WTC11 (cell line): ENCODE measurements at regions not wholly inside any gene's neighbourhood (a gene's known extent, or its start where the extent isn't known, plus 50 kb on each side); places are given as distances from the start of the nearest gene placed in this dataset.
"Not testable (repeated sequence)": the region's sequence is repeated elsewhere in the genome, so short reads cannot be mapped to it uniquely, and the experiment has no call there.

ENCODE experiments used
- ATAC-seq: fragments of 200-7000 bp; cut with Tn5 transposase; 2 replicates; pipeline ENCODE4 v1.10.0; 2021; ENCODE audit warnings: mild to moderate bottlenecking, moderate library complexity
- CTCF ChIA-PET: fragments of 300-600 bp; sonication (Branson Sonifier 250); formaldehyde crosslinking; loops from one replicate; lab custom pipeline; 2021; ENCODE audit warnings: antibody characterized with exemption; lab: Charles Lee
- POLR2A ChIA-PET: fragments of 350-600 bp; sonication (Branson Sonifier 250); formaldehyde crosslinking; loops from one replicate; lab custom pipeline; 2021; ENCODE audit warnings: antibody characterized with exemption; lab: Charles Lee
- DNase-seq: peaks from one replicate; pipeline ENCODE4 v3.0.0; 2021; ENCODE audit warnings: low spot score
- H3K27ac Mint-ChIP-seq: 2 replicates; pipeline ENCODE4 v1.8.0; 2021; ENCODE audit warnings: mixed read lengths
- H3K27me3 Mint-ChIP-seq: 2 replicates; pipeline ENCODE4 v1.8.0; 2021; ENCODE audit warnings: low read depth, mild to moderate bottlenecking, moderate library complexity, mixed read lengths
- H3K36me3 Mint-ChIP-seq: 2 replicates; pipeline ENCODE4 v1.8.0; 2021; ENCODE audit warnings: mixed read lengths
- H3K4me1 Mint-ChIP-seq: 2 replicates; pipeline ENCODE4 v1.8.0; 2022; ENCODE audit warnings: mixed read lengths
- H3K4me3 Mint-ChIP-seq: 2 replicates; pipeline ENCODE4 v1.8.0; 2021; ENCODE audit warnings: mild to moderate bottlenecking, moderate library complexity, mixed read lengths
- H3K9me3 Mint-ChIP-seq: 2 replicates; pipeline ENCODE4 v1.8.0; 2021; ENCODE audit warnings: mixed read lengths
- CREB1 ChIP-seq: sonication (generic); formaldehyde crosslinking; IDR thresholded peaks from 2 replicates; pipeline ENCODE4 v1.8.0; 2023; ENCODE audit warnings: mild to moderate bottlenecking, missing genetic modification reagents
- CREM ChIP-seq: sonication (generic); formaldehyde crosslinking; IDR thresholded peaks from 2 replicates; pipeline ENCODE4 v1.8.1; 2022; ENCODE audit warnings: mild to moderate bottlenecking, missing genetic modification reagents, moderate library complexity
- ETV6 ChIP-seq: sonication (generic); formaldehyde crosslinking; IDR thresholded peaks from 2 replicates; pipeline ENCODE4 v1.8.1; 2022; ENCODE audit warnings: mild to moderate bottlenecking, missing genetic modification reagents
- FOXJ3 ChIP-seq: sonication (generic); formaldehyde crosslinking; IDR thresholded peaks from 2 replicates; pipeline ENCODE4 v1.9.0; 2021; ENCODE audit warnings: missing genetic modification reagents, mild to moderate bottlenecking, borderline replicate concordance
- FOXP1 ChIP-seq: sonication (generic); formaldehyde crosslinking; IDR thresholded peaks from 2 replicates; pipeline ENCODE4 v1.8.0; 2022; ENCODE audit warnings: missing genetic modification reagents, mild to moderate bottlenecking, moderate library complexity, borderline replicate concordance
- NFATC4 ChIP-seq: fragments of 250-450 bp; sonication (Bioruptor Pico); IDR thresholded peaks from 2 replicates; pipeline ENCODE4 v1.9.0; 2021; ENCODE audit warnings: mild to moderate bottlenecking
- NR1H2 ChIP-seq: sonication (generic); formaldehyde crosslinking; IDR thresholded peaks from 2 replicates; pipeline ENCODE4 v1.9.0; 2021; ENCODE audit warnings: mild to moderate bottlenecking, moderate library complexity, missing genetic modification reagents
- NR2C2 ChIP-seq: sonication (generic); formaldehyde crosslinking; IDR thresholded peaks from 2 replicates; pipeline ENCODE4 v1.8.0; 2022; ENCODE audit warnings: mild to moderate bottlenecking, missing genetic modification reagents
- RELA ChIP-seq: sonication (generic); formaldehyde crosslinking; IDR thresholded peaks from 2 replicates; pipeline ENCODE4 v1.8.1; 2022; ENCODE audit warnings: missing genetic modification reagents, mild to moderate bottlenecking, borderline replicate concordance
- ZNF138 ChIP-seq: sonication (generic); formaldehyde crosslinking; conservative IDR thresholded peaks from 2 replicates; pipeline ENCODE4 v1.8.1; 2022; ENCODE audit warnings: mild to moderate bottlenecking, moderate library complexity, missing genetic modification reagents
- TF ChIP-seq, protein P1 (sequence below): sonication (generic); formaldehyde crosslinking; IDR thresholded peaks from 2 replicates; pipeline ENCODE4 v1.8.1; 2023; ENCODE audit warnings: mild to moderate bottlenecking, moderate library complexity, missing genetic modification reagents
- TF ChIP-seq, protein P2 (sequence below): sonication (generic); formaldehyde crosslinking; IDR thresholded peaks from 2 replicates; pipeline ENCODE4 v1.8.0; 2022; ENCODE audit warnings: mild to moderate bottlenecking, missing genetic modification reagents
- TF ChIP-seq, protein P3 (sequence below): sonication (generic); formaldehyde crosslinking; conservative IDR thresholded peaks from 2 replicates; pipeline ENCODE4 v1.8.1; 2022; ENCODE audit warnings: mild to moderate bottlenecking, missing genetic modification reagents
- TF ChIP-seq, protein P4 (sequence below): sonication (generic); formaldehyde crosslinking; IDR thresholded peaks from 2 replicates; pipeline ENCODE4 v1.8.1; 2022; ENCODE audit warnings: mild to moderate bottlenecking, moderate library complexity, missing genetic modification reagents
- TF ChIP-seq, protein P5 (sequence below): sonication (generic); formaldehyde crosslinking; IDR thresholded peaks from 2 replicates; pipeline ENCODE4 v1.8.0; 2022; ENCODE audit warnings: mild to moderate bottlenecking, missing genetic modification reagents
- TF ChIP-seq, protein P6 (sequence below): fragments of 250-450 bp; sonication (Bioruptor Pico); conservative IDR thresholded peaks from 2 replicates; pipeline ENCODE4 v1.9.0; 2021; ENCODE audit warnings: mild to moderate bottlenecking
- TF ChIP-seq, protein P7 (sequence below): sonication (generic); formaldehyde crosslinking; IDR thresholded peaks from 2 replicates; pipeline ENCODE4 v1.8.0; 2023; ENCODE audit warnings: mild to moderate bottlenecking, missing genetic modification reagents

DNA sequence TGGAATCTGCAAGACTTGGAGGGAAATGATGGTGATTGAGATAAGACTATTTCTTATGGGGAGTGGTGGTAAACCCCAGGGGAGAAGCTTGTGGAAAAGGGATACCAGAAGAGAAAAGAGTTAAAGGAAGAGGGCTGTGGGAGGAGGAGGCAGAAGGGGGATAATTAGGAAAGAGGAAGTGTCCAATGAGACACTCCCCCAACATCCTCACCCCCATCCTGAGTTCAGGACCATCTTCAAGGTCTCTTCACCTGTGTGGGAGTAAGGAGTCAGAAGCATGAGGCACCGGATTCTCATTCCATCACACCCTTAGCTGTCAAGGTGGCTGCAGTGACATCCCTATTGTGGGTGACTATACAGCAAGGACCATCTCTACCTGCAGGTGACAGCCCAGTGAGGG is 106.6 kb upstream of the POC5 start:
- no peaks in the 10 kb centered on the region for H3K27me3 Mint-ChIP-seq

DNA sequence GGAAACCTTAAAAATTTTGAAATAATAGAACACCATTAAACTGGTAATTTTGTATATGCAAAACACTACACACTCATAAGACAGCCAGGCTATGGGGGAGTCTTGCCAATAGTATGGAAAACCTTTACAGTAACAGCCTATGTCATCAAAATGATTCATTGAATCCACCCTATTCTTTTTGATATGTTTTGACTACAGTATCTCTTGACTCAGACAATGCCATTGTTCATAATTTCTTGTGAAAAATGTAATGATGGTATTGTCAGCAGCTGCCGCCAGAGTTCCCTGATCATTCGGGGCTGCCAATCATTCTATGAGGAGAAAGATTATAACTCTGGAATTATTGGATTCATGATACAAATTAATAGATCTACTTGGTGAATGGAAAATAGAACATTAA is 101.4 kb upstream of the POC5 start:
- Mint-ChIP-seq H3K27ac (no peak overlapping the region), H3K4me1 (no peaks in the 10 kb centered on the region), H3K9me3 (peaks cover 36% of the 10 kb centered on the region), H3K4me3 (no peak overlapping the region), H3K36me3 (no peaks in the 10 kb centered on the region), H3K27me3 (no peaks in the 10 kb centered on the region)
- no peak for ATAC-seq
- ChIA-PET CTCF (no interaction called here), POLR2A (no interaction called here)
- TF ChIP-seq FOXJ3 (CRISPR knock-in tag) (no peak), NR2C2 (no peak), NR1H2 (CRISPR knock-in tag) (no peak), NFATC4 (CRISPR knock-in tag) (no peak)
- TF ChIP-seq, protein P1, sequence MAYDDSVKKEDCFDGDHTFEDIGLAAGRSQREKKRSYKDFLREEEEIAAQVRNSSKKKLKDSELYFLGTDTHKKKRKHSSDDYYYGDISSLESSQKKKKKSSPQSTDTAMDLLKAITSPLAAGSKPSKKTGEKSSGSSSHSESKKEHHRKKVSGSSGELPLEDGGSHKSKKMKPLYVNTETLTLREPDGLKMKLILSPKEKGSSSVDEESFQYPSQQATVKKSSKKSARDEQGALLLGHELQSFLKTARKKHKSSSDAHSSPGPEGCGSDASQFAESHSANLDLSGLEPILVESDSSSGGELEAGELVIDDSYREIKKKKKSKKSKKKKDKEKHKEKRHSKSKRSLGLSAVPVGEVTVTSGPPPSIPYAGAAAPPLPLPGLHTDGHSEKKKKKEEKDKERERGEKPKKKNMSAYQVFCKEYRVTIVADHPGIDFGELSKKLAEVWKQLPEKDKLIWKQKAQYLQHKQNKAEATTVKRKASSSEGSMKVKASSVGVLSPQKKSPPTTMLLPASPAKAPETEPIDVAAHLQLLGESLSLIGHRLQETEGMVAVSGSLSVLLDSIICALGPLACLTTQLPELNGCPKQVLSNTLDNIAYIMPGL (CRISPR knock-in tag) = no peak
- DNase-seq = no peak

More for the DNA sequence above, 106.6 kb upstream of the POC5 start:
- CTCF ChIA-PET = interaction anchor here (1.1 to 1.3 kb wide), 2 partner anchors 19 to 433 kb away, joined by 3 to 4 read pairs; no protein-coding TSS in a partner anchor
- Mint-ChIP-seq H3K36me3 (no peaks in the 10 kb centered on the region), H3K27ac (no peak overlapping the region), H3K4me1 (no peaks in the 10 kb centered on the region), H3K9me3 (peaks cover 13% of the 10 kb centered on the region), H3K4me3 (no peak overlapping the region)
- POLR2A ChIA-PET = no interaction called here
- ATAC-seq (no peak), DNase-seq (no peak)
- TF ChIP-seq, protein P2, sequence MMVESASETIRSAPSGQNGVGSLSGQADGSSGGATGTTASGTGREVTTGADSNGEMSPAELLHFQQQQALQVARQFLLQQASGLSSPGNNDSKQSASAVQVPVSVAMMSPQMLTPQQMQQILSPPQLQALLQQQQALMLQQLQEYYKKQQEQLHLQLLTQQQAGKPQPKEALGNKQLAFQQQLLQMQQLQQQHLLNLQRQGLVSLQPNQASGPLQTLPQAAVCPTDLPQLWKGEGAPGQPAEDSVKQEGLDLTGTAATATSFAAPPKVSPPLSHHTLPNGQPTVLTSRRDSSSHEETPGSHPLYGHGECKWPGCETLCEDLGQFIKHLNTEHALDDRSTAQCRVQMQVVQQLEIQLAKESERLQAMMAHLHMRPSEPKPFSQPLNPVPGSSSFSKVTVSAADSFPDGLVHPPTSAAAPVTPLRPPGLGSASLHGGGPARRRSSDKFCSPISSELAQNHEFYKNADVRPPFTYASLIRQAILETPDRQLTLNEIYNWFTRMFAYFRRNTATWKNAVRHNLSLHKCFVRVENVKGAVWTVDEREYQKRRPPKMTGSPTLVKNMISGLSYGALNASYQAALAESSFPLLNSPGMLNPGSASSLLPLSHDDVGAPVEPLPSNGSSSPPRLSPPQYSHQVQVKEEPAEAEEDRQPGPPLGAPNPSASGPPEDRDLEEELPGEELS (CRISPR knock-in tag) = no peak
- TF ChIP-seq RELA (CRISPR knock-in tag) (no peak), CREB1 (CRISPR knock-in tag) (no peak), ZNF138 (CRISPR knock-in tag) (no peak), NR2C2 (no peak), FOXP1 (CRISPR knock-in tag) (no peak), ETV6 (CRISPR knock-in tag) (no peak), CREM (CRISPR knock-in tag) (no peak)
- TF ChIP-seq, protein P3, sequence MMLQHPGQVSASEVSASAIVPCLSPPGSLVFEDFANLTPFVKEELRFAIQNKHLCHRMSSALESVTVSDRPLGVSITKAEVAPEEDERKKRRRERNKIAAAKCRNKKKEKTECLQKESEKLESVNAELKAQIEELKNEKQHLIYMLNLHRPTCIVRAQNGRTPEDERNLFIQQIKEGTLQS = no peak
- TF ChIP-seq, protein P4, sequence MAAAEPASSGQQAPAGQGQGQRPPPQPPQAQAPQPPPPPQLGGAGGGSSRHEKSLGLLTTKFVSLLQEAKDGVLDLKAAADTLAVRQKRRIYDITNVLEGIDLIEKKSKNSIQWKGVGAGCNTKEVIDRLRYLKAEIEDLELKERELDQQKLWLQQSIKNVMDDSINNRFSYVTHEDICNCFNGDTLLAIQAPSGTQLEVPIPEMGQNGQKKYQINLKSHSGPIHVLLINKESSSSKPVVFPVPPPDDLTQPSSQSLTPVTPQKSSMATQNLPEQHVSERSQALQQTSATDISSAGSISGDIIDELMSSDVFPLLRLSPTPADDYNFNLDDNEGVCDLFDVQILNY (CRISPR knock-in tag) = no peak
- TF ChIP-seq, protein P5, sequence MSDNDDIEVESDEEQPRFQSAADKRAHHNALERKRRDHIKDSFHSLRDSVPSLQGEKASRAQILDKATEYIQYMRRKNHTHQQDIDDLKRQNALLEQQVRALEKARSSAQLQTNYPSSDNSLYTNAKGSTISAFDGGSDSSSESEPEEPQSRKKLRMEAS = no peak
- TF ChIP-seq, protein P6, sequence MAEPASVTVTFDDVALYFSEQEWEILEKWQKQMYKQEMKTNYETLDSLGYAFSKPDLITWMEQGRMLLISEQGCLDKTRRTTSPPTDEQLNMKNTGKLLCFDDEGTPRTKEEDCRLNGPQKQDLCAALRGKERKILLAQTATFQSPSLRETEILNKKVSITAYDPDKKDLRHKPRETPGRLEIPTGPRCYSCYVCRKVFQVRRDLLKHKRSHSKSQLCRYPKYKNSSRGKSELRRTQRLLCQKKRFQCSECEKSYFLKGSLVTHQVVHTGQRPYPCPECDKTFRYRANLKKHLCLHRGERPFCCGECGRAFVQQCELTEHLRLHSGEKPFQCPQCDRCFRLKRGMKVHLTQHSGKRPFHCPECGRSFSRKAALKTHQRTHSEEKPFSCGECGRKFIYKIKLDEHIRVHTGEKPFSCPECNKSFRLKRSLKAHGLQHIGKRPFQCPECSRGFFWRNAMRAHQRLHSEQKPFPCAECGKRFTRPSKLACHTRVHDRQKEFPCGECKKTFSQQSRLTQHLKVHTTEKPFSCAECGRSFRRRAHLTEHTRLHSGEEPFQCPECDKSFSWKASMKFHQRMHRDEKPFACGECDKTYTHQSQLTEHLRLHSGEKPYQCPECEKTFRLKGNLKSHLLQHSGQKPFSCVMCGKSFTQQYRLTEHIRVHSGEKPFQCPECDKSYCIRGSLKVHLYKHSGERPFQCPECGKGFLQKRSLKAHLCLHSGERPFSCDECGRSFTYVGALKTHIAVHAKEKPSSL (CRISPR knock-in tag) = no peak
- TF ChIP-seq, protein P7, sequence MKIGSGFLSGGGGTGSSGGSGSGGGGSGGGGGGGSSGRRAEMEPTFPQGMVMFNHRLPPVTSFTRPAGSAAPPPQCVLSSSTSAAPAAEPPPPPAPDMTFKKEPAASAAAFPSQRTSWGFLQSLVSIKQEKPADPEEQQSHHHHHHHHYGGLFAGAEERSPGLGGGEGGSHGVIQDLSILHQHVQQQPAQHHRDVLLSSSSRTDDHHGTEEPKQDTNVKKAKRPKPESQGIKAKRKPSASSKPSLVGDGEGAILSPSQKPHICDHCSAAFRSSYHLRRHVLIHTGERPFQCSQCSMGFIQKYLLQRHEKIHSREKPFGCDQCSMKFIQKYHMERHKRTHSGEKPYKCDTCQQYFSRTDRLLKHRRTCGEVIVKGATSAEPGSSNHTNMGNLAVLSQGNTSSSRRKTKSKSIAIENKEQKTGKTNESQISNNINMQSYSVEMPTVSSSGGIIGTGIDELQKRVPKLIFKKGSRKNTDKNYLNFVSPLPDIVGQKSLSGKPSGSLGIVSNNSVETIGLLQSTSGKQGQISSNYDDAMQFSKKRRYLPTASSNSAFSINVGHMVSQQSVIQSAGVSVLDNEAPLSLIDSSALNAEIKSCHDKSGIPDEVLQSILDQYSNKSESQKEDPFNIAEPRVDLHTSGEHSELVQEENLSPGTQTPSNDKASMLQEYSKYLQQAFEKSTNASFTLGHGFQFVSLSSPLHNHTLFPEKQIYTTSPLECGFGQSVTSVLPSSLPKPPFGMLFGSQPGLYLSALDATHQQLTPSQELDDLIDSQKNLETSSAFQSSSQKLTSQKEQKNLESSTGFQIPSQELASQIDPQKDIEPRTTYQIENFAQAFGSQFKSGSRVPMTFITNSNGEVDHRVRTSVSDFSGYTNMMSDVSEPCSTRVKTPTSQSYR (CRISPR knock-in tag) = no peak

DNA sequence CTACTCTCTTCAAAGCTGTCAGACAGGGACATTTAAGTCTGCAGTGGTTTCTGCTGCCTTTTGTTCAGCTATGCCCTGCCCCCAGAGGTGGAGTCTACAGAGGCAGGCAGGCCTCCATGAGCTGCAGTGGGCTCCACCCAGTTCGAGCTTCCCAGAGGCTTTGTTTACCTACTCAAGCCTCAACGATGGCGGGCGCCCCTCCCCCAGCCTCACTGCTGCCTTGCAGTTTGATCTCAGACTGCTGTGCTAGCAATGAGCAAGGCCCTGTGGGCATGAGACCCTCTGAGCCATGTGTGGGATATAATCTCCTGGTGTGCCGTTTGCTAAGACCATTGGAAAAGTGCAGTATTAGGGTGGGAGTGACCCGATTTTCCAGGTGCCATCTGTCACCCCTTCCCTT is 82.5 kb upstream of the POC5 start:
- CTCF ChIA-PET, ATAC-seq, H3K27ac Mint-ChIP-seq, H3K4me3 Mint-ChIP-seq, POLR2A ChIA-PET, H3K4me1 Mint-ChIP-seq, DNase-seq: not testable (repeated sequence)
- Mint-ChIP-seq H3K9me3 (peaks cover 62% of the 10 kb centered on the region), H3K27me3 (peaks cover 16% of the 10 kb centered on the region), H3K36me3 (peaks cover 32% of the 10 kb centered on the region)

DNA sequence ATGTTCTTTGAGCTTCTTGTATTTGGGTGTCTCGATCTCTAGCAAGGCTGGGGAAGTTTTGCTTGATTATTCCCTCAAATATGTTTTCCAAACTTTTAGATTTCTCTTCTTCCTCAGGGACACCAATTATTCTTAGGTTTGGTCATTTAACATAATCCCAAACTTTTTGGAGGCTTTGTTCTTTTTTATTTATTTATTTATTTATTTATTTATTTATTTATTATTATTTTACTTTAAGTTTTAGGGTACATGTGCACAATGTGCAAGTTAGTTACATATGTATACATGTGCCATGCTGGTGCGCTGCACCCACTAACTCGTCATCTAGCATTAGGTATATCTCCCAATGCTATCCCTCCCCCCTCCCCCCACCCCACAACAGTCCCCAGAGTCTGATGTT is 52.1 kb upstream of the POC5 start:
- H3K4me3 Mint-ChIP-seq, H3K36me3 Mint-ChIP-seq, H3K27me3 Mint-ChIP-seq, H3K27ac Mint-ChIP-seq, ATAC-seq, DNase-seq, H3K4me1 Mint-ChIP-seq, CTCF ChIA-PET: not testable (repeated sequence)
- POLR2A ChIA-PET = interaction anchor here (0.6 kb wide), 1 partner anchor 8 kb away, joined by 3 read pairs; no protein-coding TSS in a partner anchor
- peaks cover 59% of the 10 kb centered on the region for H3K9me3 Mint-ChIP-seq
